DMS 273 treated with DMSO at 0.1 percent for 48 hours (cell line): ENCODE measurements at regions not wholly inside any gene's neighbourhood (a gene's known extent, or its start where the extent isn't known, plus 50 kb on each side); places are given as distances from the start of the nearest gene placed in this dataset.

Experiments used
- DNase-seq: peaks from one replicate; lab custom pipeline; 2025; lab: John Stamatoyannopoulos, UW

DNA sequence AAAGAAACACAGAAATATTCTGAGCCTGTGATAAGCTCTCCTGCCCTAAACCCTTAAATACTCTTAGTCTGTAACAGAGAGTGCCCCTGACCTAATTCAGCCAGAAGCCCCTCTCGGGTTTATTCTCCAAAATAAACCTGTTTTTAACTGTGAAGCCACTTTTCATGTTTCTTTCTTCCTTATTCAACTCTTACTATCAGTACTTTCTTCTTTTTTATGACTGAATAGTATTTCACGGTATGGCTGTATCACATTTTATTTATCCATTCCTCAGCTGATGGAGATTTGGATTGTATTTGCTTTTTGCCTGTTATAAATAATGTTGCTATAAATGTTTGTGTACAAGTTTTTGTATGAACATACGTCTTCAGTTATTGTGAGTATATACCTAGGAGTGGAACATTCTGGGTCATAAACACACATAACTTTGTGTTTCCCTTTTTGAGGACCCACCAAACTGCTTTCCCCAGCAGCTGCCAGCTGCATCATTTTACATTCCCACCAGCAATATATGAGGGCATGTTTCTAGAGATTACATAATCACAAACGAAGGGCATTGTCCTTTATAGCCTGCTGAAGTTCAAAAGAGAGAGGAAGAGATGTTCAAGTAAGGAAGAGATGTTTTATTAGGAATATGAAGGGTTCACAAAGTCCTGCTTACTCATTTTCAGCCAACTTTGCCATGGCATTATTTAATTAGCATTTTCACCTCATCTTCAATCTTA, 199.4 kb upstream of the NUDT4 start:
- DNase-seq, result no peak

DNA sequence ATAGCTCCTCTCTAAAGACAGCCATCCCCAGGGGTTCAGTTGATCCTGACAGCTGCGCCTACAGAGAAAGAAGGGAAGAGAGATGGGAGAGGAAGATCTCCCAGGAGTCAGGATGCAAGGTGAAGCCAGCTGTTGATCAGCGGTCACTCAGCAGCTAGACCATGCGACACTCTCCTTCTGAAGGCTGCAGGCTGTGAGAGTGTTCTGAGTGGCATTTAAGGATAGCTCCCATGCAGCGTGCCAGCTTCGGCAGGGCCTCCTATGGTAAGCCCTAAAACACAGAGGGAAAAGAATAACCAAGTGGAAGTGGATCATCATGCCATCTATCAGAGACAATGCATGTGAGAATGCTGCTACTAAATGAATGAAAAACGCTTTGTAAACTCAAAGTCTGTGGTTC, 197.9 kb upstream of the NUDT4 start:
- no peak for DNase-seq

DNA sequence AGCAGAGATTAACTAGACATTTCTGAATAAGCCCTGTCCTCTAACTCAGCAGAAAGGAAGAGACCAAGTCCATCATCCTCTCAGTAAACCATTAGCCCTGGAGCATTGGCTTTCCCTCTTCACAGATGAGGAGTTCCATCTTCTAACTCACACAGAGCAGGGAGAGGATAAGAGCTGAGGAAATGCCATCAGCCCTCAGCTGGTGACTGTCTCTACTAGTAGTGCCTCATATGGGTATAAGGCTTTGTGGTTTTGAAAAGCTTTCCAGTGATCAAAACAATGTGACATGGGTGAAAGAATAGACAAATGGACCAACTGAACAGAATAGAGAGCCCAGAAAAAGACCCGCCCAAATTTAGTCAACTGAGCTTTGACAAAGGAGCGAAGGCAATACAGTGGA, 197.2 kb upstream of the NUDT4 start:
- DNase-seq, result no peak

DNA sequence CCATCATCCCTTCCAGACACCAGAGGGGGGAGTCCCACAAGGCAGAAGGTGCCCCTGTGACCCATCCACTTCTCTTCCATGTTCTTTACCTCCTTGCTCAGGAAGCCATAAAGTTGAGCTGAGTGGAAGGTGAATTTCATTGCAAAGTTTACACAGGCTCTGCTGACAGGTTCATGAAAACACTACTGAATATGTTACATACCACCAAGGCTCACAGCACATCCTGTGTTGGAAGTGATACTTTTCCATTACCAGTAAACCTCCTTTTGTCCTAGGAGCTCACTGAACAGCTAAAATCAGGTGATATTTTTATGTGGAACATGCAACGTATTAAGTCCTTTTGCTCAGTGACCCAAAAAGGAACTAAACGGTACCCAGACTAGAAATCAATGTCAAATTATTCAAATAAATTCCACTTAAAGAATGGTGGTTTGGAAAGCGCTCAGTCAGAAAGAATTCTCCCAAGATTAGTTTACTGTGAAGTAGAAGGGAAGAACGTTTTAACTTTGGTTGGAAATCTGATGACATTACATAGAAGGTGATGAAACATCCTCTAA, 196.2 kb upstream of the NUDT4 start:
- no peak for DNase-seq

DNA sequence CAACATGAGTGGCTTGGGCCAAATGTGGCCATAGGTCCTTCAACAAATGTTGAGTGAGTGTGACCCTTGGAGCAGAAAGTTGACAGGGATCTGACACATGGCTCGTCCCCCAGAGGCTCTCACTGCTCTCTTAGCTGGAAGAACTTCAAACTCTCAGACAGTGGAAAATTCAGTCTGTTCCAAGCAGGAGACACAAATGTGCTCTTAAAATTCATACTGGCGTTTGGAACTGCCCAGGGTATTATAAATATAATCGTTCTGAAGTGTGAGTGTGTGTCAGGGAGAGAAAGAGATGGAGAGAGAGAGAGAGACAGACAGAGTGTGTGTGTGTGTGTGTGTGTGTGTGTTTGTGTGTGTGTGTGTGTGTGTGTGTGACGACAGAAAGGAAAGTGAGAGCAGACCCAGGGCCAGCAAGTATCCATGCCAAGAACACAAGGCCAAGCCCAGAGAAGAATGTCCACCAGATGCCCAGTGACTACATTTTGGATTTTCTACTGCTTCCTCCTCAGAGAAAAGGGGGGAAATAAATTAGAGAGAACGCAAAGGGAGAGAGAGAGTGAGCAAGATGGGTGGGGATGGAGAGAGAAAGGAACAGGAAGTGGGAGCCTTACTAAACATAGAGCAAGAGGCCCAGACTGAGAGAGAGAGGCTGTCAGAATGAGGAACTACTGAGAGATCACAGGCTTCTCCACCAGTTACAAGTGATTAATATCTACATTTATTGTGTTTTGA, 193.6 kb upstream of the NUDT4 start:
- no peak for DNase-seq

DNA sequence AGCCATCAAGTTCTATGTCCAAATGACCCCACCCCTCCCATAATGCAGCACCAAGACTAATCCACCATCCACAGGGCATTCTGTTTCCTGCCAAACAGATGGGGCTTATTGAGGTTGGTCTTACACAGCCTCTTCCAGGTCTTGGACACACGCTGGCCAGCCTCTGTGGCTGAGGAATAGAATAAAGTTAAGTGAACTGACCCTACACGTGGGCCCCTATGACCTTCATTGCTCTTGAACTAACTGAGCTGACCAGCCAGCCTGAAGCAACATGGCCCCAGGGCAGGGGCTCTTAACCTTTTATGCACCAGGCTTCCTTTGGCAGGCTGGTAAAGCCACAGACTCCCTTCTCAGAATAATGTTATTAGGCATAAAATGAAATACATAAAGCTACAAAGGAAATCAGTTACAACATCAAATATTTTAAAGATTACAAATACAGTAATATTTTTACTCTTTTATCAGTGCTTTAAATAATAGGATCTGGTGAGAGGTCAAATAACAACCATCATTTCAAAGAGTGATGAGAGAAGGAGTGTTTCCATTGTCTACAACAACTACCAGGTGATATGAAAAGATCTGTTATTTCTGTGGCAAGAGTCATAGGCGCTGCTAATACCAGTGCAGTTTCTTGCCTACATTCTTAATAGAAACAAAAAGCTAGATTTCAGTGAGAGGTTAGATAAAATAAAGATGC, 192.9 kb upstream of the NUDT4 start:
- DNase-seq, result no peak

DNA sequence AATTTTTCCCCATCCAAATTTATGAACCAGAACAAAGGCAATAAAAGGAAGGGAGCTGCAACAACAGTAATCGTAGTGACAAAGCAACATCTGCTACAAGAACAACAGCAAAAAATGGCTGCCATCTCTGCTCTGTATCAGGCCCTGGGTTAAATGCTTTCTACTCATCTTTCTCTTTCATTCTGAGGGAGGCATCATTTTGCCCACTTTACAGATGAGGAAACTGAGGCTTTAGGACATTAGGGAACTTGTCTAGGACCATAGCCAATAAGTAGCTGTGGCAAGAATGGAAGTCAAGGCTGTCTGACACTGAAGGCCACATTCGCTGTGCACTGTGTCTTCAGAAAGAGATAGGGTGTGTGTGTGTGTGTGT, 192.4 kb upstream of the NUDT4 start:
- no peak for DNase-seq

DNA sequence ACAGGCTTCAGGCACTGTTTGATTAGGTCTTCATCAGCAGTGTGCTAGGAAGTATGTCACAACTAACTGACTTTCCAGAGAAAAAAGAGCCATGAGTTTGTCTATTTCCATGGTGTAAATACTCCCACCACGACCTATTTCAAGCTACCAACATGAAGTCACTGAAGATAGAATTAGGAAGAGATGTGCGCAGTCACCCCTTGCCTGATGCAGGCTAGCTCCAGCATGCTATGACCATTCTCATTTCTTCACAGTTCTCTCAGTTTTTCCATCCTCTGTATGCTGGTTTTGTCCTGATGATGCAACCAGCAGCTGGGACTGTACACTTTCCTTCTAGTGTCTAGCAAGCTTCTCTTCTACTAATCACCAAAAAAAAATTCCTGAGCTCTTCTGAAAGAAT, 191.6 kb upstream of the NUDT4 start:
- DNase-seq, result no peak

DNA sequence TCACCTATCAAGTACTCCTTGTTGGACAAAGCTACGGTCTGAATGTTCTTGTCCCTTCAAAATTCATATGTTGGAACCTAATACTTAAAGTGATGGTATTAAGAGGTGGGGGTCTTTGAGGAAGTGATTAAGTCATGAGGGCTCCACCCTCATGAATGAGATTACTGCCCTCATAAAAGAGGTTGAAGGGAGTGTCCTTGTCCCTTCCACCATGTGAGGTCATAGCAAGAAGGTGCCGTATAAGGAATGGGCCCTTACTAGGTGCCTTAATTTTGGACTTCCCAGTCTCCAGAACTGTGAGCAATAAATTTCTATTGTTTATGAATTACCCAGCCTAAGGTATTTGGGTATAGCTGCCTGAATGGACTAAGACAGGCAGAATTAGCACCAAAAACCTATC, 191.1 kb upstream of the NUDT4 start:
- DNase-seq, result no peak

DNA sequence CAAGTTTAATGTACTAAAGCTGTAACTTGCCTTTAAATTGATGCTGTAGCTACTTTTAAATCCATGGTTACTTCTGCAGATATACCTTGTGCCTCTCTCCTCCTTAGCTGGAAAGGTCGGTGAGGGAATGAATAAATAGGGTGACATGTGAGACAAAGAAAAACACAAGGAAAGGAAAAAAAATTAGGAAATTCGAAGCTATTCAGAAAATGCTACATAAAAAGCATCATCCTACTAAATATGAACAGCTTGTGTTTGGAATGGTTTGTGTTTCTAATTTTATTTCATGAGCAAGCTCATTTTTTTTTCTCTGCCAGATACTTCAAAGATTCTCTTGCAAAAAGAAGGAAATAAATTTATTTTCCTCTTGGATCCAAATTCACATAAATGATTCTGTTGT, 186.3 kb upstream of the NUDT4 start:
- DNase-seq, result no peak

DNA sequence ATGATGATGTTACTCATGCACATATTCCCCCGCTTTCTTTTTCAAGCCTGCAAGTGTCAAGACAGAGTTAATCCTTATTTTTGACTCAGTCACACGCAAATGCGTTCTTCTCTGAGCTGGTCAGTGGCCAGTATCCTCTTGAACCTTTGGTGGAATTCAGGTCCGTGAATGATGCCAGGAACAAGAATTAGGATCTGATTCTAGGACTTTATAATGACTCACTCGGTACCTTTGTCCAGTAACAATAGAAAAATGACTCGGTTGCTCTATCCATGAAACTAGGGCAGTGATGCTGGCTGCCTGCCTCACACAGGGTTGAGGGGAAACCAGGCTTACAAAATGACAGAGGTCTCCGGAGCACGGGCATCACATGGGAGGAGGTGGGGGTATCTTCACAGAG, 185.8 kb upstream of the NUDT4 start:
- no peak for DNase-seq

DNA sequence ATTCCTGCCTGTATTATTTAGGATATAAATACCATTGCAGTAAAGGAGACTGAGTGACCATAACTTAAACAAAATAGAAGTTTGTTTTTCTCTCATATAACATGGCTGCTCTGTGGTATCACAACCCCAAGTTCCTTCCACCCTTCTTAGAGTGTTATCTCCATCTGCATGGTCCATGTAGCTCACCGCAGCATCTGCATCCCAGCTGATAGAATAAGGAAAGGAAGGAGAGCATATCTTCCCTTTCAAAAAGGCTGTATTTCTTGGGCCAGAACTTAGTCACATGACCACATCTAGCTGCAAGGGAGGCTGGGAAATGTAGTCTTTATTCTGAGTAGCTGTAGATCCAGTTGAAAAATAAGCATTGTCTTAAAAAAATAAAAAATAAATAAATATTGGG, 184.8 kb upstream of the NUDT4 start:
- DNase-seq, result no peak

DNA sequence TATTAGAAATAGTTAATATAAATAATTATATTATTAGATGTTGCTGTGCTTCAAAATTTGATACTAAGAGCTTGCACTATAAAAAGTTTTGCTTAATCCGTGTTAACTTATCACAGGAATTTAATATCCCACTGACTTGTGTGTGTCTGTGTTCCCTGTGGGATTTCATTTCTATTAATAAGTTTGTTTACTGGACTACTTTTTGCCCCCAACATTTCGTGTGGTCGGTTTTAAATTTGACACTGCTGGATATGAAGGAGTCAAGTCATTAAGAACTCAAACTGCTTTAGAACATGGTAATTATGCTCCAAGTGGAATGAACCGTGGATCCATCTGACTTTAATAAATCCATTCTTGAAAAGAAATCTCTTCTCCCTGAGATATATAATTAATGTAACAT, 182.2 kb upstream of the NUDT4 start:
- DNase-seq, result no peak

DNA sequence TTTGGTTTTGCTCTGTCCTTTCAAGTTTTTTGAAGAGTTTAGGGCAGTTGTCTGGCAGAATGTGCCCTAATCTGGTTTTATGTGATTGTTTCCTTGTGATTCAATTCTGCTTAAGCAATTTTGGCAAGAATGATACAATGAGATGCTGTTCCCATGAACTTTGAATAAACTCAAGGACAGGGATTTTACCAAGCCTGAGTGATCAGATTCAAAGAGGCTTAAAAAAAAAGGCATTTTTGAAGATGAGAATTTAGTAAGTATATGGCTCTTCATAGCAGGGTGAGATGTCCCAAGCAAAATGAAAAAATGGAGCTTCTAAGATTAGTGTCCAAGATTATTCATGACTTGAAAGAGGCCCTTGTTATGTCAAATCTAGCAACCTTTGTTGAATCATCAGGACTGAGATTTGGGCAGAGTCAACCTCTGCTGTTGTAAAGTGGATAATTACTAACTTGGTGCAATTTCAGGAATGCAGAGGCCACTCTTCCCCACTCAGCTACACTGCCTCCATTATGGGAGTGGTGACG, 180.6 kb upstream of the NUDT4 start:
- no peak for DNase-seq

DNA sequence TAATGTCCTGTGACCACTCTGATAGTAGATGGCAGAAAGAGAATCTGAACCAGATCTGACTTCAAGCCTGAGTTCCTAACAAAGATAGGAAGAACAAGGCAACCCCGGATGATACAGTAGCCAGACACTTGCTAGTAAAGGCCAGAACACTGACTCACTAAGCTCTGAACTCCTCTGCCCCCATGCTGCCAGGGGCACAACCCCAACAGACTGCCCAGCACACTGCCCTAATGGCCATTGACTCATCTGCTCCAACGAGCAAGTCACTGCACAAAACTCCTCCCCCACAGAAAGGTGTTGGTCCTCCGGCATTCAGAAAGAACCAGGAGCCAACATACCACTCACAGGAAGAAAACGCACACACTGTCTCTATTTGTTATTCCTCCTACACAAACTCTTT, 179.6 kb upstream of the NUDT4 start:
- no peak for DNase-seq

DNA sequence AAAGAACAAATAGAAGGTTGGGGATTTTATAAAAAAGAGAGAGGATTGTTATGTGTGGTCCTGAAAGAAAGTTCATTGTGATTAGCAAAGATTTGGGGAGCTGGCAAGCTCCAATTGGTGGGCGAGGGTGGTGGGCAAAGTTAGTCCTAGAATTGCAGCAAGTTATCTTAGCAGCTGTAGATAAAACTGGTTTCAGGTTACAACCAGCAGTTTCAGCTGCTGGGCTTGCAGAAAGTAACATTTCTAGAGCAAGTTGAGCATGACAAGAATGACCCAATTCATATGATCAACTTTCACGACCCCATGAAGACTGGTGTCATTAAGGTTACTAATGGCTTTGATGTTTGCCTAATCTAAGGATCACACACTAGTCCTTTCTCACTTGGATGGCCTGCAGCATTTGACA, 177.9 kb upstream of the NUDT4 start:
- DNase-seq, result no peak

DNA sequence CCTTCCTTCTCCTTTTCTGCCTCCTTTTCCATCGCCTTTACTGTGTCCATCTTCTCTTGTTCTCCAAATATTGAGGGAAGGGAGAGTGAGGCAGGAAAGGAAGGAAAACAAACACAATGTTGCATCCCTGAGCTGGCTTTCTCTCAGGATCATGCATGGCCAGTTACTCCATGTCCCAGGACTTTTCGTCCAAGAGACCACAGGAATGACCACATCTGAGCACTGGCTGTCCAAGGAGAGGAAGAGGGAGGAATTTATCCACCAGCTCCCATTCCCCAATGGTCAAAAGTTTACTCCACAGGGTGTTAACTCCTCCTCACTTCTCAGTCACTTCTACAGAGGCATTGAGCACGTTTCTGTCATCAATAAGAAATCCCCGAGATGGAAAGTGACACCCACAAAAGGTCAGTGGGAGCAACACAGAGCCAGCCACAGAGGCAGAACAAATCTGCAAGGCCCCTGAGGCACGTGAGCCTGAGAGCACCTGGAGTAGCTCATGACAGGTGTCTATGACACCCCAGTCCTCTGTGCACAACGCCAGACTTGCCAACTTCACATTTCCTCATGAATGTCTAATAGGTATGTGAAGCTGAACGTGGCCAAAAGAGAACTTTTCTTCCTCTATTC, 177.3 kb upstream of the NUDT4 start:
- no peak for DNase-seq

DNA sequence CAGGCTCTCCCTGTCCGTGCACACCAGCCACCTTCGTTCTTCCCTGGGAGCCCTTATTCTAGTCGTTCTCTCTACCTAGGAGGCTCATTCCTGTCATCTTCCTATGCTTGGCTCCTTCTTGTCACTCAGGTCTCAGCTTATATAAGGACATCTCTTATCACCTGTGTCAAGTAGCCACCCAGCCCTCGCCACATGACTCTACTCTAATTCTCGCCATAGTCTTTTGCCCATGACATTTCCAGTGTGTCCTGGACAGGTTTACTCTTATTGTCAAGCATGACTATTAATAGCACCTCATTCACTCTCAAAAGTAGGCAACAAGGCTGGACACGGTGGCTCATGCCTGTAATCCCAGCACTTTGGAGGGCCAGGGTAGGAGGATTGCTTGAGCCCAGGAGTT, 175.7 kb upstream of the NUDT4 start:
- no peak for DNase-seq

DNA sequence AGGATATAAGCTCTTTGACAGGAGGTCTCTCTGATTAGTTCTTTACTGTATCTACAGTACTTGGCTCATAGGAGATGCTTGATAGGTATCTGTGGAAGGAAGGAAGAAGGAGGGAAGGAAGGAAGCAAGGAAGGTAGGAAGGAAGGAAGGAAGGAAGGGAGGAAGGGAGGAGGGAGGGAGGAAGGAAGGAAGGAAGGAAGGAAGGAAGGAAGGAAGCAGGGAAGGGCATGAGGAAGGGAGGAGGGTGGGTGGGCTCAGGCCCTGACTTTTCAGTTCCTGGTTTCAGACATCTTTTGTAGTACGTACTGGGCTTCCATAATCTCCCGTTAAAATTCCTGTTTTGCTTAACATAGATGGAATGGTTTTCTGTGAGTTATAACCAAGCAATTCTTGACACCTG, 175.0 kb upstream of the NUDT4 start:
- no peak for DNase-seq

DNA sequence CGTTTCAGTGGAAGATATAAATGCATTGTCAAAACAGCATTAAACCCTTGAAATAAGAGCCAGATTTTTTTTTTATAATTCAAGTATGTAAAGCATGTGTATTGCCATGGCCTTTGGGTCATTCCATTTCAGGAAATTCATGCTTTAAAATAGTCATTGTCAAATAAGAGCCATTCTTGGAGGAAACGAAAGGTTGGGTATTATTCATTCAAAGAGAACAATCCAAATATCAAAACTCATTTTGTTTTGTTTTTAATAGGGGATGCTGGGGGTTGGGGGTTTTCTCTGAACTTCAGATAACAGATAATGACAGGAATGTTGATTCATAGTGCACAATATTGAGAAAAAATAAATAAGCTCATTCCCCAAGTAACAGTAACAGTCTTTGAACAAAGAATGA, 174.4 kb upstream of the NUDT4 start:
- DNase-seq, result no peak

DNA sequence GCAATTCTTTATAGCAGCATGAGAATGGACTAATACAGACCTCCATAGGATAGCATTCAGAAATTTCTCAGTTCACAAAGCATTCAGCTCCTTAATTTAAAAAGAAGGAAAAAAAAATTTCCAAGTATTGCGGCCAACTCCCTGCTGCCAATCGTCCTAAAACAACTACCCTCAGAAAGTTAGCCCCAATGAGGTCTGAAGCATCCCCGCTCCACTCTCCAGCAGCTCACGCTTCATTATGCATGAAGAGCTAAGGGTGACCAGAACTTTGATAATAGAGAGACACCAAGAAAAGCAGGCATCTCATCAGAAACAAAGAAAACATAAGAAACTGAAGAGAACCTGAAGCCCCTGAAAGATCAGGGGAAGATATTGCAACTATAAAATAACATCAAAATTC, 172.8 kb upstream of the NUDT4 start:
- DNase-seq, result no peak

DNA sequence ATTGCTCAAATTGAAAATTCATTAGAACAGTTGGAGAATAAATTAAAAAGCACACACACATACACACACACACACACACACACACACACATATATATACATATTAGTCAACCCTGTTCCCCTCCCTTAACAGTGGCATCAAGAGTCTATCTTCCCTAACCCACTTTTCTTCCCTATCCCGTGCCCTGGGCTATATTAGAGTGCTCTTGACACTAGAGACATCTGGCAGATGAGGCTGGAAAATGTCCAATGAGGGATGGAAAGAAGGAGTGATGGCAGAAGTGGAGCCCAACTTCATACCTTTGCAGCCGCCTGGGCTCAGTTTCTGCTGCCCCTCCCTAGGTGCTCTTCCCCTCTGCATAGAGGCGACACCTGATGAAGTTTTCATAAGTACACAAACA, 172.4 kb upstream of the NUDT4 start:
- DNase-seq, result no peak
